SHP77 (cell line): ENCODE measurements at regions not wholly inside any gene's neighbourhood (a gene's known extent, or its start where the extent isn't known, plus 50 kb on each side); places are given as distances from the start of the nearest gene placed in this dataset.

Experiments used
- DNase-seq, 2 experiments: peaks; one replicate each; lab custom pipeline; 2025; lab: John Stamatoyannopoulos, UW

GRCh38 chr17:72342627-72343527 lies 222.1 kb downstream of the SOX9 start:
- no peak for DNase-seq

DNA sequence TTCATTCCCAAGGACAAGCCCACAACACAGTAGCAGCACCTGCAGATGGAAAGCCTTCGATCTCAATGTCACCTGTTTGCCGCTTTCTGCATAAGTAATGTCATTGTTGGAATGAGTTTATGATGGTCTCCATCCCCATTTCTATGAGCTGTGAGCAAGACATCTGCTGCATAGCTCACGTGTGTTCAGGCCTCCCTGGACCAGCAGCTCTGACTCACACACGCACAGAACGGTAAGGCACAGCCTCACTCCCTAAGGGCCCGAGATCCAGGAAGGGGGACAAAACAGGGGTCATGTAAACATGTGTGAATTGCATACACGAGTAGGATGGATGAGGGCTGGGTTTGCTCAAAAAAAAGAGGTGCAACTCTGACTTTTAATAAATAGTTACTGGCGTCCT lies 223.1 kb downstream of the SOX9 start:
- no peak for DNase-seq

DNA sequence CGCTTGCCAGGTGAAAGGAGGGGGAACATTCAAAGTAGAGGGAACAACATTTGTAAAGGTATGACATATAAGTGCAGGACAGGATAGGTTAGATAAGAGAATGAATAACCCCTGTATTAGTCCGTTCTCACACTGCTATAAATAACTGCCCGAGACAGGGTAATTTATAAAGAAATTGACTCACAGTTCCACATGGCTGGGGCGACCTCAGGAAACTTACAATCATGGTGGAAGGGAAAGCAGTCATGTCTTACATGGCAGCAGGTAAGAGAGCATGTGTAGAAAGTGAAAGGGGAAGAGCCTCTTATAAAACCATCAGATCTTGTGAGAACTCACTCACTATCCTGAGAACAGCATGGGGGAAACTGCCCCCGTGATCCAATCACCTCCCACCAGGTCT lies 223.8 kb downstream of the SOX9 start:
- no peak for DNase-seq

DNA sequence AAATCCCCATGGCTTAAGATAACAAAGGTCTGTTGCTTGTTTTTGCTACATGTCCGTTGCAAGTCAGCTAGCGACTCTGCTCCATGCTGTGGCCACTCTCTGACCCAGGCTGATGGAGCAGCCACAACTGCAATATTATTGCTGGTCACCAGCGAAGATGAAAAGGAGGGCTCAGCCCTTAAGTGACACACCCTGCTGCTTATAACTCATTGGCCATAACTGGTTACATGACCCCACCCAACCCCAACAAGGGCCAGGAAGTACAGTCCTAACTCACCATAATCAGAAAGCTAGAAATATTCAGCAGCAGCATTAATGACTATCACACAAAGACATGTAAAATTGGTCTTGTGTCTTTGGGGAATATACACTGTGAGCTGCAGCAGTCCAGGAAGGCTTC lies 224.3 kb downstream of the SOX9 start:
- no peak for DNase-seq

- no peak for DNase-seq
Measured at GRCh38 chr17:72345536-72345935, 224.7 kb downstream of the SOX9 start.

GRCh38 chr17:72346306-72346705 lies 225.5 kb downstream of the SOX9 start:
- DNase-seq: no peak

- no peak for DNase-seq
Measured at GRCh38 chr17:72349011-72349410, 228.2 kb downstream of the SOX9 start.

GRCh38 chr17:72349491-72349995 lies 228.7 kb downstream of the SOX9 start:
- DNase-seq: no peak

GRCh38 chr17:72350073-72350472 lies 229.3 kb downstream of the SOX9 start:
- no peak for DNase-seq

GRCh38 chr17:72351365-72351764 lies 230.5 kb downstream of the SOX9 start:
- DNase-seq: no peak

DNA sequence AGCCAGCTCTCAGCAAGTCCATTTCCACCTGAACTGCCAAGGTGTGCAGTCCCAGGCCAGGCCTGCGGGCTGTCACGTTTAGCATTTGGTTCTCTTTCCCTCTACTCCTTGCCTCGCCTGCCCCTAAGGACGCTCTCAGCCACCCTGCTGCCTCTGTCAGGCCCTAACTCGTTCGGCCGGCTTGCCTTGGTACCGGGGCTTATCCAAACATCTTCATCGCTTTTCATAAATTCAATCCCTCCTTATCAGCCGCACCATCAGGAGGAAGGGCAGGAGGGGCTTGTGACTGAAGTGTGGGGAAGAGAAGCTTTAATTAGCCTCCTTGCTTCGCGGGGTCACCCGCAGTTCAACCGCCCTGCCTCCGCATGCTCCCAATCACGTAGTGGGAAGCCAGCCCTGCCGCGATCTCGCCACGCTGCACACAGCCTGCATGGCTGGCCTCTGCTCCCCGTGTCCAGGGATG lies 231.1 kb downstream of the SOX9 start:
- DNase-seq: no peak

DNA sequence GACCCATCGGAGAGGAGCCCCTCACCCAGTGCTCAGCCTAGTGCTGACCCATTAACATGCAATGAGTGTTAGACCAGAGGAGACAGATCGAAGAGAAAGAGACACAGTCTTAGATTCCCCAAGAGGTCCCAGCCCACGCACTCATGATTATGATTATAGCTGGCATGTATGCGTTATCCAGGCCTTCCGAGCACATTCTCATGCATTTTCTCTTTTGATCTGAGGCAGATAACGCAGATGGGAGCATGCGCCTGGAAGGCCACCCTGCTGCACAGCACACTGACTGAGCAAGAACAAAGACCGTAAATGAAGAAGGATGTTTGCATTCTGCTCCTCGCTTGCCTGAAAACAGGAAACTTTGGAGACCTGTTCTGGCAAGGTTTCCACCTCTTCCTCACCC lies 232.7 kb downstream of the SOX9 start:
- no peak for DNase-seq

DNA sequence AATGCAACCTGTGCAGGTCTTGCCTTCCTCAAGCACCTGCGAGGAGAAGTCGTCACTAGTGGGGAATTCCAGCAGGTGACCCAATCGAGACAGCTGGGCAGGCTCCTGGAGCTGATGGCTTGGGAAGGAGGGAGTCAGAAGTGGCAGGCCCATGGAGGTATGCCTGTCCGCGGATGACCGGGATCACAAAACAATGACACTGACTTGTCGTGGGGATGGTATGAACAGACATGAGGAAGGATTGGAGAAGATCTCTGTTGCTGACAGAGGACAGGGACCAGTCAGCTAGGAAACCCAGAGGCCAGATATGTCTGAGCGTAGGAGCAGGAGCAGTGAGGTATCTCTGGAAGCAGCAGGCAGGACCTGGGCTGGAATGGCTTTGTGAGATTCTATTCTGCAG lies 233.3 kb downstream of the SOX9 start:
- DNase-seq: no peak

DNA sequence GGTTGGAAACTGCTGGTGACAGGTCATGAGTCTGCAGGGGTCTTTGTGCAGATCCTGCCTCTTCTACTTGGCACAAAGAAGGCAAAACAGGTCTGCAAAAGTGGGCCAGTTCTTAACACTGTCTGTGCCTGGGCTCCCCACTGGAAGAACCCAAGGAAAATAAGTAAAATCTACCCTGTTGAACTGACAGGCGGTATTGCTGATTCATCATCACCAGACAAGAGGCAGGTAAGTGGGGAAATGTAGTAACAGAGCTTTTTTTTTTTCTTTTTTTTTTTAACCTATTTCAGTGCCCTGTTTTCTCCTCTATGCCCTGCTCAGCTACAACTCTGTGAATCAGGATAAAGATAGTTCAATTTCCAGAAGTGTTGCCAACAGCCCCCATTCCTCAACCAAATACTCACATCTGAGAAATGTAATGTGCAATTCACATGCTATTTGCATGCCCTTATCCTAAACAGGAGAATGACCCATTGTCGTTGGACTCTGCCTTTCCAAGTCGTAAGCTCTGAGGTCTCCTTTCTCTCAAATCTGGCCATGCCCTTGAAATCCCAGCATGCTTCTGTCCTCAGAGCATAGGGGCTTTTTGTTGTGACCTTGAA lies 237.0 kb downstream of the SOX9 start:
- DNase-seq: no peak

- no peak for DNase-seq
Measured at GRCh38 chr17:72358465-72358864, 237.6 kb downstream of the SOX9 start.

DNA sequence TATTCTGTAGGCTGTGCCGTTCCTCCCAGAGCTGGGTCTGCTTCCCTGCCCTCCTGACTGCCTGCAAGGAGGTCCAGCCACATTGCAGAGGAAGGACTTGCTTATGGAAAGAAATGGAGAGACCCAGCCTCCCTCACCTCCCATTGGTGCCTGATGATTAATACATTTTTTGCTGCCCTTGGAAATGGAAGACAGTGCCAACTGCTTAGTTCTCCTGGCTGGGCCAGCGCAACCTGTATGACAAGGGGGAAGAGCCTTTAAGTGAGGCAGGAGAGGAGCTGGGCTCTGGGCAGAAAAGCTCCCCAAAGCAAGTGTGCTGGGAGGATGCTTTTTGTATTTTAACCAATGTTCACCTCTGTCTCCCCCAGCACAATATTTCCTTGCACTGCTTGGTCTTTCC lies 238.5 kb downstream of the SOX9 start:
- DNase-seq: no peak

DNA sequence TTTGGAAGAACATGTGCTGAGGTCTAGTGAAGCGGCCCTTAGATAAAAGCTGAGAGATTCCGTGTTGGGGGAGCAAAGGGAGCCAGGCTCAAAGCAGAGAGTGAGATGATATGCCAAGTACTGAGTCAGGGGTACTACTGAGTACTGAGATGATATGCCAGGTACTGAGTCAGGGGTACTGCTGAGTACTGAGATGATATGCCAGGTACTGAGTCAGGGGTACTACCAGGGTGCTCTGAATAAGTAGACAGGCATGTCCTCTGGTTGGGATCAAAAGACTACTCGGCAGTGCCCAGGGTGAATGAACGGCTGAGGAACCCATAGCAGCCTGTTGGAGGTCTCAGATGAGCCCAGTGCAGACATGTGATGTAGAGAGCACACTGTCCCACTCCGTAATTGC lies 239.0 kb downstream of the SOX9 start:
- DNase-seq: no peak

DNA sequence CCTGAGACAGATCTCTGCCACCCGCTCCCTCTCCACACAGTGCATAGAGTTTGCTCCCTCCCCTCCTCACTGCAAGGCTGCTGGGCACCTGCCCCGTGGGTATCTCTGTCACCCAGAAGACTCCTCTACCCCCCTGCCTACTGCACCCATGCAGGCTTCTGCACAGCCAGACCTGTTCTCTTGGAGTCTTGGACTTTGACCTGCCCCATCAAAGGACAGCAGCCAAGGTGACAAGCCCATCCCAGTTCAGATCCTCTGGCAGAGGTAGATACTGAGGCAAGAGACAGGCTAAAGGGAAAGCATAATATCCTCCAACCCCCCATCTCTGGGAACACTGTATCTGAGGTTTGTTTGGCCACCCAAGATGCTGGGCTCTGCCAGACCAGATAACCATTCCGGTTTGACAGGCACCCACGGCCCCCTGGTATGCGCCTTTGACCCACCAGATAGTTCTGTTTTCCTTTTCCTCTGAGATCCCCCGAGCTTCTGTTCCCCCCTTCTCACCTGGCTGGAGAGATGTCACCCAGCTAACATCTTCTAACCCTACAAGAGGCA lies 239.6 kb downstream of the SOX9 start:
- DNase-seq: no peak

GRCh38 chr17:72361892-72362291 lies 241.1 kb downstream of the SOX9 start:
- no peak for DNase-seq

GRCh38 chr17:72362376-72363088 lies 241.7 kb downstream of the SOX9 start:
- no peak for DNase-seq

- no peak for DNase-seq
Measured at GRCh38 chr17:72363089-72363610, 242.3 kb downstream of the SOX9 start.

DNA sequence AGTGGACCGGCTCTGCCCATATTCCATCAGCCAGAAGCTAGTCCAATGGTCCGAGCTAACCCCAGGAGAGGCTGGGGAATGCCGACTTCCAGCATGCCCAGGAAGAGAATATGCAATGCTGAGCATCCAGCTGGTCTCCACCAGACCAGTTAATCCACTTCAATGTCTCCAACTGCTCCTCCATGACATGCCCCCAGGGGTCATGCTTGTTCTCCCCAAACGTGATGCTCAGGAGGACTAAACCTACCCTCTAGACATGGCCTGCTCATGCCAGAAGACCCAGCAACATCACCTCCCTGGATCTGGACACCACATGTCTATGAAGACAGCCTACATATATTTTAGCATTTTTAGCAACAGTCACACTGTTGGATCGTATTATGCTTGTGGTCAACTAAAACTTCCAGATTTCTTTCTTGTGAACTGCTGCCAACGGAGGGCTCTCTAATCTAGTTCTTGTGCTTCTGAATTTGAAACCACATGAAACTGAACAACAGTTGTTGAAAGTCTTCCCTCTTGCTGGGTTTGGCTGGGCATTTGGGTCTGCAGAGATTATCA lies 245.1 kb downstream of the SOX9 start:
- DNase-seq: no peak
